Islet precursor cell (in vitro differentiated cells): ENCODE measurements at regions not wholly inside any gene's neighbourhood (a gene's known extent, or its start where the extent isn't known, plus 50 kb on each side); places are given as distances from the start of the nearest gene placed in this dataset.
"Not testable (repeated sequence)": the region's sequence is repeated elsewhere in the genome, so short reads cannot be mapped to it uniquely, and the experiment has no call there.

Experiments used
- DNase-seq: peaks from one replicate; pipeline ENCODE4 v3.0.0-alpha.2; 2018

GRCh38 chr7:1300636-1301035 is 68.0 kb downstream of the UNCX start:
- no peak for DNase-seq

- DNase-seq, result no peak
Measured at GRCh38 chr7:1301054-1301881, 68.6 kb downstream of the UNCX start.

GRCh38 chr7:1301882-1302251 is 69.2 kb downstream of the UNCX start:
- DNase-seq, result no peak

GRCh38 chr7:1302936-1303335 is 70.3 kb downstream of the UNCX start:
- no peak for DNase-seq

- DNase-seq, result not testable (repeated sequence)
Measured at GRCh38 chr7:1304011-1304410, 71.3 kb downstream of the UNCX start.

GRCh38 chr7:1305873-1306272 is 73.2 kb downstream of the UNCX start:
- DNase-seq, result no peak

GRCh38 chr7:1307828-1308227 is 75.2 kb downstream of the UNCX start:
- no peak for DNase-seq

- no peak for DNase-seq
Measured at GRCh38 chr7:1309290-1309689, 76.6 kb downstream of the UNCX start.

GRCh38 chr7:1309996-1310395 is 77.3 kb downstream of the UNCX start:
- DNase-seq, result no peak

- no peak for DNase-seq
Measured at GRCh38 chr7:1310936-1311335, 78.3 kb downstream of the UNCX start.

- no peak for DNase-seq
Measured at GRCh38 chr7:1311406-1312135, 78.9 kb downstream of the UNCX start.

- peak; percentile 73 for DNase-seq
Measured at GRCh38 chr7:1312136-1313070, 79.7 kb downstream of the UNCX start.

GRCh38 chr7:1313613-1314012 is 80.9 kb downstream of the UNCX start:
- no peak for DNase-seq

GRCh38 chr7:1314021-1314907 is 81.6 kb downstream of the UNCX start:
- DNase-seq, result no peak

- no peak for DNase-seq
Measured at GRCh38 chr7:1314908-1315450, 82.3 kb downstream of the UNCX start.

GRCh38 chr7:1316086-1316485 is 83.4 kb downstream of the UNCX start:
- no peak for DNase-seq

- no peak for DNase-seq
Measured at GRCh38 chr7:1317646-1318045, 85.0 kb downstream of the UNCX start.

GRCh38 chr7:1318051-1318450 is 85.4 kb downstream of the UNCX start:
- DNase-seq, result no peak

GRCh38 chr7:1318661-1319060 is 86.0 kb downstream of the UNCX start:
- no peak for DNase-seq

GRCh38 chr7:1320616-1321240 is 88.1 kb downstream of the UNCX start:
- no peak for DNase-seq
